HEK293T (cell line): ENCODE measurements at regions not wholly inside any gene's neighbourhood (a gene's known extent, or its start where the extent isn't known, plus 50 kb on each side); places are given as distances from the start of the nearest gene placed in this dataset.

Source experiments
- ARNT ChIP-seq: fragments of 450-650 bp; IDR thresholded peaks from 2 replicates; pipeline ENCODE4 v1.6.1; 2017; ENCODE audit warnings: mild to moderate bottlenecking
- ELF4 ChIP-seq: fragments of 450-650 bp; IDR thresholded peaks from 2 replicates; pipeline ENCODE4 v1.6.1; 2017; ENCODE audit warnings: antibody characterized with exemption
- FOXA1 ChIP-seq: fragments of 450-650 bp; IDR thresholded peaks from 2 replicates; pipeline ENCODE4 v1.6.1; 2016; ENCODE audit warnings: mild to moderate bottlenecking
- FOXK2 ChIP-seq: fragments of 450-650 bp; IDR thresholded peaks from 2 replicates; pipeline ENCODE4 v1.6.1; 2016; ENCODE audit warnings: mild to moderate bottlenecking
- FOXM1 ChIP-seq: fragments of 450-650 bp; IDR thresholded peaks from 2 replicates; pipeline ENCODE4 v1.6.1; 2017; ENCODE audit warnings: mild to moderate bottlenecking, borderline replicate concordance
- L3MBTL2 ChIP-seq: fragments of 450-650 bp; conservative IDR thresholded peaks from 2 replicates; pipeline ENCODE4 v1.6.1; 2016; ENCODE audit warnings: mild to moderate bottlenecking
- LEF1 ChIP-seq: fragments of 450-650 bp; IDR thresholded peaks from 2 replicates; pipeline ENCODE4 v1.6.1; 2017; ENCODE audit warnings: mild to moderate bottlenecking, borderline replicate concordance
- SP1 ChIP-seq: fragments of 450-650 bp; IDR thresholded peaks from 2 replicates; pipeline ENCODE4 v1.6.1; 2017
- SUZ12 ChIP-seq: fragments of 450-650 bp; IDR thresholded peaks from 2 replicates; pipeline ENCODE4 v1.6.1; 2016; ENCODE audit warnings: mild to moderate bottlenecking
- TARDBP ChIP-seq: fragments of 450-650 bp; IDR thresholded peaks from 2 replicates; pipeline ENCODE4 v1.6.1; 2016
- ZNF384 ChIP-seq: fragments of 450-650 bp; IDR thresholded peaks from 2 replicates; pipeline ENCODE4 v1.6.1; 2016
- TF ChIP-seq, protein P1 (sequence below): fragments of 450-650 bp; IDR thresholded peaks from 2 replicates; pipeline ENCODE4 v1.6.1; 2016

DNA sequence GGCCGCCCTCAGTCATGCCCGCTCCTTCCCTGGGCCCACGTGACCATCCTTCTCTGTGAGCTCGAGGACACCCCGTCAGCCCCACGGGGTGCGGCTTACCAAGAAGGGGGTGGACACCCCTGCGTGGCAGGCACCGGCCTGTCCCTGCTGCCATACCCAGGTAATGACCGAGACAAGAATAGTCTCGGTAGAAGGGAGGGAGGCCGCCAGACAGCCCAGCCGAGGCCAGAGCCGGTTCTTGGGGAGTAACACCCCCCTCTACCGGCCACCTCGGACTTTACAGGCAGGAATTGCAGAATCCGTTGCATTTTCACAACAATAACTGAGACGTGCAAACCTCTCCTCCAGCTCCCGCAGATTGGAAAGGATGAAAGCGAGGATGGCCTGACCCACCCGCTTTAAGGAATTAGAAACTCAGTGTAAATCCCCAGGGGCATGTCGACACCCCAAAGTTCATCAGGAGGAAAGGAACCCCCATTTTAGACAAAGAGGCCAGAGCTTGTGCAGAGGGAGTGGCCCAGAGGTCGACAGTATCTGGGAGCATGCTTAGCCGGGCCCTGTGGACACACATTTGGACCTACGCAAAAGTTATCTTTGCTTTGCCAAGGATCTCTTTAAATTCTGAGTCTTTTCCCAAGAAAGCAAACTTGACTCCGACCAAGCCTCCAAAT is 60.1 kb upstream of the GLI2 start:
- TF ChIP-seq SUZ12, result no peak
- no peak for TF ChIP-seq L3MBTL2
- no peak for TF ChIP-seq TARDBP
- TF ChIP-seq FOXK2, result no peak
- no peak for TF ChIP-seq FOXM1
- no peak for TF ChIP-seq ELF4
- TF ChIP-seq ZNF384, result no peak
- no peak for TF ChIP-seq ARNT
- no peak for TF ChIP-seq SP1
- TF ChIP-seq LEF1, result no peak
- no peak for TF ChIP-seq FOXA1
- TF ChIP-seq, protein P1, sequence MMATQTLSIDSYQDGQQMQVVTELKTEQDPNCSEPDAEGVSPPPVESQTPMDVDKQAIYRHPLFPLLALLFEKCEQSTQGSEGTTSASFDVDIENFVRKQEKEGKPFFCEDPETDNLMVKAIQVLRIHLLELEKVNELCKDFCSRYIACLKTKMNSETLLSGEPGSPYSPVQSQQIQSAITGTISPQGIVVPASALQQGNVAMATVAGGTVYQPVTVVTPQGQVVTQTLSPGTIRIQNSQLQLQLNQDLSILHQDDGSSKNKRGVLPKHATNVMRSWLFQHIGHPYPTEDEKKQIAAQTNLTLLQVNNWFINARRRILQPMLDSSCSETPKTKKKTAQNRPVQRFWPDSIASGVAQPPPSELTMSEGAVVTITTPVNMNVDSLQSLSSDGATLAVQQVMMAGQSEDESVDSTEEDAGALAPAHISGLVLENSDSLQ, result no peak
